OCI-LY3 (cell line): ENCODE measurements at regions not wholly inside any gene's neighbourhood (a gene's known extent, or its start where the extent isn't known, plus 50 kb on each side); places are given as distances from the start of the nearest gene placed in this dataset.

ENCODE experiments used
- H2AFZ ChIP-seq: fragments of 200-600, 300-600 bp; shearing (Covaris generic); 2 replicates; pipeline ENCODE4 v1.6.0; 2014; ENCODE audit warnings: antibody characterized with exemption, low read depth, low read length
- H3K27ac ChIP-seq: fragments of 200-600, 300-600 bp; sonication (generic); 2 replicates; pipeline ENCODE4 v1.5.1; 2014; ENCODE audit warnings: mild to moderate bottlenecking, low read length, moderate library complexity, mixed read lengths
- H3K27me3 ChIP-seq: fragments of 200-600, 300-600 bp; sonication (generic); 2 replicates; pipeline ENCODE4 v1.6.1; 2014; ENCODE audit warnings: low read depth, low read length, mixed read lengths
- H3K36me3 ChIP-seq: fragments of 200-600, 300-600 bp; sonication (generic); replicated peaks from 2 replicates; pipeline ENCODE3; 2014; ENCODE audit warnings: low read depth, low read length, mixed read lengths
- H3K4me1 ChIP-seq: fragments of 300-600, 200-600 bp; sonication (generic); 2 replicates; pipeline ENCODE4 v1.6.1; 2014; ENCODE audit warnings: low read length, mixed read lengths
- H3K4me2 ChIP-seq: fragments of 200-600, 300-600 bp; sonication (generic); 2 replicates; pipeline ENCODE4 v1.6.1; 2014; ENCODE audit warnings: low read length, mixed read lengths
- H3K4me3 ChIP-seq: fragments of 300-600, 200-600 bp; sonication (generic); 2 replicates; pipeline ENCODE4 v1.5.1; 2014; ENCODE audit warnings: antibody characterized with exemption, mild to moderate bottlenecking, low read length, moderate library complexity
- H3K79me2 ChIP-seq: fragments of 300-600, 200-600 bp; shearing (Covaris generic); 2 replicates; pipeline ENCODE4 v1.6.1; 2014; ENCODE audit warnings: mild to moderate bottlenecking, low read length, mixed read lengths
- H3K9ac ChIP-seq: fragments of 300-600, 200-600 bp; shearing (Covaris generic); 2 replicates; pipeline ENCODE4 v1.6.0; 2014; ENCODE audit warnings: mild to moderate bottlenecking, low read length, moderate library complexity
- H3K9me3 ChIP-seq: fragments of 200-600, 300-600 bp; shearing (Covaris generic); 2 replicates; pipeline ENCODE4 v1.6.1; 2014; ENCODE audit warnings: low read length, mixed read lengths; ENCODE audit not compliant: insufficient read depth
- H4K20me1 ChIP-seq: fragments of 200-600, 300-600 bp; sonication (generic); 2 replicates; pipeline ENCODE4 v1.6.1; 2016; ENCODE audit warnings: low read length, mixed read lengths; ENCODE audit not compliant: insufficient read depth
- CTCF ChIP-seq: fragments of 200-600, 300-600 bp; sonication (generic); IDR thresholded peaks from 2 replicates; pipeline ENCODE4 v1.5.1; 2014; ENCODE audit warnings: antibody characterized with exemption, low read length, low read depth
- EZH2phosphoT487 ChIP-seq: fragments of 200-600 bp; shearing (Covaris generic); IDR thresholded peaks from 2 replicates; pipeline ENCODE4 v1.6.1; 2018; ENCODE audit warnings: antibody characterized with exemption, mixed run types, low read depth

DNA sequence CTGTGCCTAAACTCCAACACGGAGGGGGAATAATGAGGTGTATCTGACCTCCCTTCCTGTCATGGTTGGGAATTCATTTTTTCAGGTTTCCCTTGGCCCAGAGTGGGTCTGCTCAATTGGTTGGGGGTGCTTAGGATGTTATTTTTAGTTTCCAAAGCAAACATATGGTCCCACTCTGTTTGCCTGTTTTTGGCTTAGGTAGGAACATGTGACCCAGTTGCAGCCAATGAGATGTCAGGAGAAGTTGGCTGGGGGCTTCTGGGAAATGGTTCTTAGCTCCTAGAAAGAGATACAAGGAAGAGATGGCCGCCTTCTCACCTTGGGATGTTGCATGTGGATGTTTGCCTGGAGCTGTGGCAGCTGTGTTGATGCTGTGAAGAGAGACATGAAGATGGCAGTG, 147.9 kb upstream of the RFLNA start:
- Histone ChIP-seq H3K27ac (0 out of 2 replicates have a peak overlapping the region, but pooled peaks have one; percentile 6), H3K79me2 (no peaks in the 10 kb centered on the region), H4K20me1 (no peaks in the 10 kb centered on the region), H3K4me2 (peak overlapping the region; percentile 32), H3K27me3 (peaks cover 3% of the 10 kb centered on the region; the same call in 1 of the 2 replicates), H3K4me1 (peaks cover 13% of the 10 kb centered on the region), H3K4me3 (0 out of 2 replicates have a peak overlapping the region, but pooled peaks have one; percentile 1), H3K9ac (no peak overlapping the region), H3K36me3 (no peaks in the 10 kb centered on the region), H2AFZ (peak overlapping the region; percentile 55; the same call in 1 of the 2 replicates), H3K9me3 (peaks cover 4% of the 10 kb centered on the region)
- TF ChIP-seq CTCF (no peak), EZH2phosphoT487 (no peak)

DNA sequence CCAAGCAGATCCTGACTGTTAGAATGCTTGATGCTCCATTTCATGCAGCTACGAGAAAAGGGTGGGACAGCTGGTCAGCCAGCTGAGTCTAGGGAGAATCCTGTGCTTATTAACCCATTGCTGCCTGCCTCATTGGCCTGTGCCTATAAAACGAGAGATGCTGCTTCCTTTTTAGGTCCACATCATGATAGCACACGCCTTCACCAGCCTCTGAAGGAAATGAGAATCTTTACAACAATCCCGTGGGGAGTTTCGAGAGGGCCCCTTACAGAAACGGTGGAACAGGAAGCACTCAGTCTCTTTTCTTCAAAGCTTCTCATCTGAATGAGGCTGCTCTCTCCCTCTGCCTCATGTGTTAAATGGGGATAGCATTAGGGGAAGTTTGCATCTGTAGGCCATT, 147.3 kb upstream of the RFLNA start:
- H3K27me3 ChIP-seq: peaks cover 3% of the 10 kb centered on the region; the same call in 1 of the 2 replicates
- H3K9me3 ChIP-seq: 0 out of 2 replicates have a peak, but pooled peaks cover under 1% of the 10 kb centered on the region
- peak overlapping the region; percentile 32 for H3K4me2 ChIP-seq
- H3K79me2 ChIP-seq: no peaks in the 10 kb centered on the region
- H3K36me3 ChIP-seq: no peaks in the 10 kb centered on the region
- H3K9ac ChIP-seq: no peak overlapping the region
- H3K4me1 ChIP-seq: peaks cover 13% of the 10 kb centered on the region
- H3K27ac ChIP-seq: peak overlapping the region; percentile 6
- no peaks in the 10 kb centered on the region for H4K20me1 ChIP-seq
- no peak for TF ChIP-seq EZH2phosphoT487
- no peak for TF ChIP-seq CTCF
- H2AFZ ChIP-seq: peak overlapping the region; percentile 55
- H3K4me3 ChIP-seq: peak overlapping the region; percentile 1; the same call in 1 of the 2 replicates

DNA sequence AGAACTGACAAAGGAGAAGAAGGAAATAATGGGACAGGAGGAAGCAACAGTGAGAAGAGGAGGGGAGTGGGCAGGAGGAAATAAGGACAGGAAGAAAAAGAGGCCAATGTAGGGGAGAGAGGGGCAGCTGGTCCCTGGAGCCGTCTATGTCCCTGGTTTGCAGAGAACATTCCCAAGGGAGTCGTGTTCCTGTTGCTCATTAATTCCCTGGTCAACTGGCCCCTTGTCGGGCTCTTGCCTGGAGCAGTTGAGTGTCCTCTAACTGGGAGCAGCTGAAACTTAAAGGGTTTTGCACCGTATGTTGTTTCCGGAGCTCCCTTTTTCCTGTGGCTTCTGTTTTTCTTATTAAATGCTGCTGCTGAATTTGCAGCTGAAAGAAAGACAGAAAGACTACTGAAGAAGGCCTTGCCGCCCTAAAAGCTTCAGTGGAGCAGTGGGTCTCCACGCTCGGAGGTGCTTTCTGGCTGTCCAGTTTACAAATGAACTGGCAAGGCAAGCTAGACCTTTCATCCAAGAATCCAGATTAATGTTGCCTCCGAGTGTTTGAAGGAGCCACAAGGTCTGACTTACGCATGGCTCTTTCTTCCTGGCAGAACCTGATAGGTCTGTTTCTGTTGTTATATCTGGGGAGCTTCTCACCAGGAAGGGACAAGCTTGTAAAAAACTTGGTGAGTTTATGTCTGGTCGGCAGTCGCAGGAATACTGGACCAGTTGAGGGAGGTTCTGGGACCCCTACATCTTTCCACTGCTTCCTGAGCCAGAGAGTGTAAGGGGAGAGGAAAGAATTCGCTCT, 146.2 kb upstream of the RFLNA start:
- H3K27me3 ChIP-seq: peaks cover 3% of the 10 kb centered on the region; the same call in 1 of the 2 replicates

More for the DNA sequence above, 146.2 kb upstream of the RFLNA start:
- Histone ChIP-seq H3K36me3 (no peaks in the 10 kb centered on the region), H2AFZ (no peak overlapping the region), H3K9me3 (peaks cover 3% of the 10 kb centered on the region; the same call in 1 of the 2 replicates), H3K27ac (no peak overlapping the region), H4K20me1 (no peaks in the 10 kb centered on the region), H3K9ac (no peak overlapping the region), H3K4me3 (no peak overlapping the region), H3K4me2 (no peak overlapping the region), H3K79me2 (no peaks in the 10 kb centered on the region), H3K4me1 (peaks cover 13% of the 10 kb centered on the region)
- TF ChIP-seq CTCF (no peak), EZH2phosphoT487 (no peak)
